Right renal pelvis (tissue), 4 donors: ENCODE measurements at regions not wholly inside any gene's neighbourhood (a gene's known extent, or its start where the extent isn't known, plus 50 kb on each side); places are given as distances from the start of the nearest gene placed in this dataset.
"Not testable (repeated sequence)": the region's sequence is repeated elsewhere in the genome, so short reads cannot be mapped to it uniquely, and the experiment has no call there.

Experiments used
- DNase-seq, 4 donors: peaks; one replicate each; pipeline ENCODE4 v3.0.0-alpha.2; 2013; ENCODE audit warnings: low read depth in 4 of 4, low spot score in 3 of 4, missing footprints in 1 of 4

GRCh38 chr3:191958980-191959671 is 498.2 kb downstream of the PYDC2 start:
- DNase-seq, result no peak

GRCh38 chr3:191959876-191960413 is 499.0 kb downstream of the PYDC2 start:
- DNase-seq, result peak in 3 of 4 donors; percentile 12 to 65 (median 35)

GRCh38 chr3:191961022-191961421 is 500.1 kb downstream of the PYDC2 start:
- DNase-seq, result no peak

- no peak for DNase-seq
Observed at GRCh38 chr3:191961529-191961928, 500.6 kb downstream of the PYDC2 start.

GRCh38 chr3:191962324-191962723 is 501.4 kb downstream of the PYDC2 start:
- no peak for DNase-seq

- no peak for DNase-seq
Observed at GRCh38 chr3:191963182-191963581, 502.2 kb downstream of the PYDC2 start.

- DNase-seq, result no peak
Observed at GRCh38 chr3:191966556-191966955, 505.6 kb downstream of the PYDC2 start.

- no peak for DNase-seq
Observed at GRCh38 chr3:191968299-191968698, 507.3 kb downstream of the PYDC2 start.

GRCh38 chr3:191972714-191973398 is 511.9 kb downstream of the PYDC2 start:
- no peak for DNase-seq

GRCh38 chr3:191973820-191974219 is 512.9 kb downstream of the PYDC2 start:
- DNase-seq, result no peak

GRCh38 chr3:191975936-191976335 is 515.0 kb downstream of the PYDC2 start:
- no peak for DNase-seq

- no peak for DNase-seq
Observed at GRCh38 chr3:191980443-191980842, 519.5 kb downstream of the PYDC2 start.

- DNase-seq, result no peak
Observed at GRCh38 chr3:191982481-191982880, 521.5 kb downstream of the PYDC2 start.

- DNase-seq, result no peak
Observed at GRCh38 chr3:191985691-191986090, 524.7 kb downstream of the PYDC2 start.

- DNase-seq, result no peak
Observed at GRCh38 chr3:191987831-191988350, 526.9 kb downstream of the PYDC2 start.

- DNase-seq, result not testable (repeated sequence)
Observed at GRCh38 chr3:191993952-191994351, 533.0 kb downstream of the PYDC2 start.

GRCh38 chr3:191997093-191997492 is 536.1 kb downstream of the PYDC2 start:
- DNase-seq, result no peak

- no peak for DNase-seq
Observed at GRCh38 chr3:191997579-191998268, 536.8 kb downstream of the PYDC2 start.

- DNase-seq, result no peak
Observed at GRCh38 chr3:192001218-192001617, 540.3 kb downstream of the PYDC2 start.

- DNase-seq, result no peak
Observed at GRCh38 chr3:192005989-192006388, 545.0 kb downstream of the PYDC2 start.

GRCh38 chr3:192009903-192010302 is 548.9 kb downstream of the PYDC2 start:
- no peak for DNase-seq
